Germinal center (tissue), 1 donor: ENCODE measurements at regions not wholly inside any gene's neighbourhood (a gene's known extent, or its start where the extent isn't known, plus 50 kb on each side); places are given as distances from the start of the nearest gene placed in this dataset.
"Not testable (repeated sequence)": the region's sequence is repeated elsewhere in the genome, so short reads cannot be mapped to it uniquely, and the experiment has no call there.

ENCODE experiments used
- DNase-seq: peaks from one replicate; pipeline ENCODE4 v3.0.0; 2012; ENCODE audit warnings: mixed read lengths, low spot score

DNA sequence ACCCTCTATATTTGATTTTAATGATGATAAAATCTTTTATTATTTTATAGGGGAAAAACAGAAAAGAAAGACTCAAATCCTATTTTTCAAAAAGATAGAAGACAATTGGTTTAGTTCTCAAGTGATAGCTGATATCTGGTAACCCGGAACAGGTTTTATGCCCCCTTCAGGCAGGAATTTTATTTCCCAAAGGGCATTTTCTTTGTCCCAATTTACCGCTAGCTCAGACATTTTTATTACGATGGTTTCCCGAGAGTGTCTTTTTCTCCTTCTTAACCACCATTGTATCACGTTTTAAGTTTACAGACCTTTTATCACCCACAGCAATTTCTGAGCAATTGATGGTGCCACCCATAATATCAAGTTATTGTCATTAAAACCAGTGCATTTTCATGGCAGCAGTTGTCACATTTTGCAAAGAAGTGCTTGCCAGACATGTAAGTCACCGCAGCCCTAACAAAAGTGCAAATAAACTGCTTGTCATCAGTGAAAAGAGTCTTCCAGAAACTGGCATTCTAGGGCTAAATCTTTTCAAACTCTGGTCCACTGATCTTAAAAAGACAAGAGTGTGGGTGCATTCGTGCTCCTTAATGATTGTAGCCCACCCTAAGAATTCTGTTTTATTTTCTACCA lies 204.8 kb upstream of the VCX start:
- DNase-seq = no peak

DNA sequence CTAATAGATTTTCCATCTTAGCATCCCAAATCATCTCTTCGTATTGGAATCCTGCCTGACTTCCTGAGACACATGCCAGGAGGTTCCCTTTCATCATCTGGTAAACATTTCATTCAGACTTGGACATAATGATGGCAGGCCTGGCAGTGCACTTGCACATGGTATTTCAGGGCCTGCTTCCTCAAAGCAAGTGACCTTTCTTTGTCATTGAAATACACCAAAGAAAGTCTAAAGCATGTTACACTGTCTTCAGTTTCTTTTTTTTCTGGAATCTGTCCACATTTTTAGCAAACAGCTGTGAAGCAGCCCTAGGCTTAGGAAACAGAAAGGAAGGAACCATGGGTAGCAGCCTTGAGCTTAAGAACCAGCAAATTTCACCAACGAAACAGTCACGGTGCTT lies 205.9 kb upstream of the VCX start:
- no peak for DNase-seq

DNA sequence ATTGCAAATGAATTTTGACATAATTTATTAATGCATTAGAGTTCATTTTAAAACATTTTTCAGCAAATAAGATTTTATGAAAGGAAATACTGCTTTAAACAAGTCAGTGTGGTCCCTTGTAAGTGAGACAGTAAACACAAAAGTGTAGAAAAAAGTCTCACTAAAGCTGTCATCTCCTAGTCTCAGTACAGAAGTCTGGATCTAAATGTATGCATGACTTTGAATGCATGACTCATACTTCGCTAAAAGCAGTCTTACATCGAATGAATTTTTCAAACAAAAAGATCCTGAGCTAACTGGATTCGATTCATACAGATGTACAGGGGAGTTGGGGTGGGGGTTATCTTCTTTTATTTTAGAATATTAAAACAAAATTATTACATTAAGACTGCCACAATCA lies 207.4 kb upstream of the VCX start:
- DNase-seq = no peak

DNA sequence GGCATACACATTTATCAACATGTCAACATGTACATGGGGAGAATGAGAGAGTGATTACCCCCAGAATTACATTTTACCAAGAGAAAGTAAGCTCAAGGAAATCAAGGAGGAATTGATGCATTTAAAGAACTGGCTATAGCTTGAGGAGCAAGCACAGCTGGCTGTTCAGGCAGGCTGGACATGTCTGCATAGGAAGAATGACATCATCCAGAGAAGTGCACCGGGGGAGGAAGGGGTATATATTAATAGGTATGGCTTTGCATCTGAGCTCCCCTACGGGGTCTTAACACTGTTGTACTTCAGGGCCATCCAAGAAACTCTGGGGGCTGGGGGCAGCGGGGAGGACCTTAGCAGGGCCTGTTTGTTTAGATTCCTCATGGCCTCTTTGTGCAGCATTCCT lies 222.4 kb upstream of the VCX start:
- DNase-seq = no peak

DNA sequence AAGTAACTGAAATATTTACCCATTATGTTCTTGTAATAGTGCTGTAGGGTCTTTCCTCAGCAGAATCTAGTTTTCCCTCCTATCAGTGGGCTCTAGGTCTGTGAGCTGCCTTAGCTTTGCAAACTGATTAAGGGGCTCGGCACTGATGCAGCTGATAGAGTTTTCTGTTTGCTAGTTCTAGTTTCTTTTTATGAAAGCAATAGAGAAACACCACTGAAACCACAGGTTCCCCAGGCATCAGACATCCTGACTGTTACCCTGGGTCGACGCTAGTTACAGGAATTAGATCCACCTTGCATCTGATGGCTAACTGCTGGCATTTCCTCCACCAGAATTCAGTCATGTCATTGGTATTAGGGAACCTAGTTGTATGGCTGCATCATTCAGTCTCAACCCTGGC lies 225.0 kb upstream of the VCX start:
- no peak for DNase-seq

DNA sequence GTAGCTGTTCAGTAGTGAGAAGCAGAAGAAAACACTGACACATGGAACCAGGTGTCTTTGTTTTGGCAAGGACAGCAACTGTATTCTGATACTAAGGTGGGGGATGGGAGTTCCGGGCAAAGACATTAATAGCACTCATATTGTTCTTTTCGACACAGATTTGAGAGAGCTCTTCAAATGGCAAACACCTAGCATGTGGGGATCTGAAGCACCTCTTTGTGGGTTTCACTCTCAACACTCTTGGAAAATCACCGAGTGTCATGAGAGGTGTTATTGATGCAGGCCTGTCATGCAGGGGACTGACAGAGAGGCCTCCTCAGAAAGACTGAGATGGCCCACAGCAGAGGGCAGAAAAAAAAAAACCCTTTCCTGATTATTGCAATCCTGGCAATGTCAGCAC lies 228.4 kb upstream of the VCX start:
- no peak for DNase-seq

DNA sequence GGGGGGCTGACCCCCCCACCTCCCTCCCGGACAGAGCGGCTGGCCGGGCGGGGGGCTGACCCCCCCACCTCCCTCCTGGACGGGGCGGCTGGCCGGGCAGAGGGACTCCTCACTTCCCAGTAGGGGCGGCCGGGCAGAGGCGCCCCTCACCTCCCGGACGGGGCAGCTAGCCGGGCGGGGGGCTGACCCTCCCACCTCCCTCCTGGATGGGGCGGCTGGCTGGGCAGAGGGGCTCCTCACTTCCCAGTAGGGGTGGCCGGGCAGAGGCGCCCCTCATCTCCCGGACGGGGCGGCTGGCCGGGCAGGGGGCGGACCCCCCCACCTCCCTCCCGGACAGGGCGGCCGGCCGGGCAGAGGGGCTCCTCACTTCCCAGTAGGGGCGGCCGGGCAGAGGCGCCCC lies 234.3 kb upstream of the VCX start:
- not testable (repeated sequence) for DNase-seq

DNA sequence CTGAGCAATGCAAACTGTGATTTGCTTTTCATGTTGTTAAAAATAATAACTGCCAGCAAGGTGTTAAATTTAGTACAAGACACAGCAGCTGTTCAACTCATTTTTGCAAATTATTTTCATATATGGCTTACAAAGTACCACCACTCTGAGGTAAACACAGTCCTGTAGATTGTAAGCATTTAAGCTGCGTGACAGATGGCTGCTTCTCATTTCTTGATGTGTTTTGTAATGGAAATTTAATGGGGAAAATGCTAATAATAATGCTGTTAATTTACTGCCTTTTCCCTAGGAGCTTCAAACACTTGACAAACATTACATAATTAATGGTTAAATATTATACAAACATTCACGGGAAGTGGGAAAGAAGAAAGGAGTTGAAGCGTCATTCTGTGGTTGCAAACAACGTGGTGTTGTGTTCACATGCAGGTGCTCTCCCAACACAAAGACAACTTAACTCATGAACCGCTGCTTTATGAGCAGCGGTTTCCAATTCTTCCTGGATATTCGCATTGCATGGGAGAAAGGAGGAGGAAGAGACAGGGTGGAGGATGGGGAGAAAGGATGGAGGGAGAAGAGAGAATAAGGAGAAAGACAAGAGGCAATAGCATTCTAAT lies 236.8 kb upstream of the VCX start:
- DNase-seq = peak; percentile 3

DNA sequence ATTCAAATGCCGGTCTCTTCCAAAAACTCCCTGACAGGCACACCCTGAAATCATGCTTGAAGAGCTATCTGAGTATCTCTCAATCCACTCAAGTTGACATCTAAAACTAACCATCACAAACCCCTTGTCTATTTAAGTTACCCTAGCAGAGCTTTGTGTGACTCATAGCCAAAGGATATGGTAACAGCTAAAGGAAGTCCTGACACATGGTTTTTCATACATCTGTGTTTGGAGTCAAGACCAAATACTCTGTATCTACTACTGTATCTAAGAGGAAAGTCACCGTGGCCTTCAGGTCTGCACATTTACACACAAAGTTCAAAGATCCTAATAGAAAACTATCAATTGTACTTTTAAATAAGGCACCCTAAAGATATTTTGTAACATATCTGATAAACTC lies 239.6 kb upstream of the VCX start:
- no peak for DNase-seq

DNA sequence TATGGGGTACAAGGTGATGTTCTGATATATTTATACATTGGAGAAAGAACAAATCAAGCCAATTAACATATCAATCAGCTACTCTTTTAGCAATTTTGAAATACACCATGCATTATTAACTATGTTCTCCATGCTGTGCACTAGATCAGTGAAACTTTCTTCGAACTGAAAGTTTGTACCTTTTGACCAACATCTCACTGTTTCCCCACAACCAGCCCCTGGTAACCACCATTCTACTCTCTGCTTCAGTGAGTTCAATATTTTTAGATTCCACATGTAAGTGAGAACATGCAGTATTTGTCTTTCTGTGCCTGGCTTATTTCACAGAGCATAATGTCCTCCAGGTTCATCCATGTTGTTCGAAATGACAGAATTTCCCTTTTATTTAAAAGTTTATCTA lies 246.1 kb upstream of the VCX start:
- DNase-seq = no peak

DNA sequence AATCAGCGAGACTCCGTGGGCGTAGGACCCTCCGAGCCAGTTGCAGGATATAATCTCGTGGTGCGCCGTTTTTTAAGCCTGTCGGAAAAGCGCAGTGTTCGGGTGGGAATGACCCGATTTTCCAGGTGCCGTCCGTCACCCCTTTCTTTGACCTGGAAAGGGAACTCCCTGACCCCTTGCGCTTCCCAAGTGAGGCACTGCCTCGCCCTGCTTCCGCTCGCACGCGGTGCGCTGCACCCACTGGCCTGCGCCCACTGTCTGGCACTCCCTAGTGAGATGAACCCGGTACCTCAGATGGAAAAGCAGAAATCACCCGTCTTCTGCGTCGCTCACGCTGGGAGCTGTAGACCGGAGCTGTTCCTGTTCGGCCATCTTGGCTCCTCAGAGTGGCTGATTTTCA lies 249.6 kb upstream of the VCX start:
- DNase-seq = not testable (repeated sequence)

DNA sequence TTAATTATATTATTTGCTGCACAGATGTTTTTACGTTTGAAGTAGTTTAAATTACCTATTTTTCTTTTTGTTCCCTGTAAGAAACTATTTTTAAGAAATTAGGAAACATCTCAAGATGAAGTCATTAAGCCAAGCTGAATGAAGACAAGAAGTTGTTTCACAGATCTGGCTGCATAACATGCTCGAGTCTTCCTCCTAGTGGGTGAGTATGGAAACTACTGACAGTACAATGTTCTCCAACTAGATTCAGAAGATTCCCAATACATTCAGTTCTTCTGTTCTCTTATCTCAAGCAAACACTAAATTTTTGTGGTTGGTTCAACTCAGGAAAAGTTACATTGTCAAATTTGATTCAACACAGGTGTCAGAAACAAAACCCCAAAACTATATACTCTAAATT lies 256.8 kb upstream of the VCX start:
- no peak for DNase-seq

DNA sequence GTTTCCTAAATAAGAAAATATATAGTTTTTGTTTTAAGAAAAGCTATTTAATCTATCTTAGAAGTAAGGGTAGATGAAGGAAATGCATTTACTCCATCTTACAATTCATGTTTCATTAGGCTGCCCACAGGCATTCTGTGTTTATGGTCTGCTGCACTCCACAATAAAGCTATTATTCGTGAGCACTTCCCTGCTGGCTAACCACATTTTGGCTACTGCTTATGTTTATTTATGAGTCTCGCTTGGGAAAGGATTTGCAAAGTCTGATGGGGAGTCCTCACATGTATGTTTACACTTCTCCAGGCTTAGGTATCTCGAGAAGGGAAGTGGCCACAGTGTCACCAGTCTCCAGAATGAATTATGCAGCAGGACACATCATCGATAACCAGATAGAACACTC lies 260.8 kb upstream of the VCX start:
- DNase-seq = no peak

DNA sequence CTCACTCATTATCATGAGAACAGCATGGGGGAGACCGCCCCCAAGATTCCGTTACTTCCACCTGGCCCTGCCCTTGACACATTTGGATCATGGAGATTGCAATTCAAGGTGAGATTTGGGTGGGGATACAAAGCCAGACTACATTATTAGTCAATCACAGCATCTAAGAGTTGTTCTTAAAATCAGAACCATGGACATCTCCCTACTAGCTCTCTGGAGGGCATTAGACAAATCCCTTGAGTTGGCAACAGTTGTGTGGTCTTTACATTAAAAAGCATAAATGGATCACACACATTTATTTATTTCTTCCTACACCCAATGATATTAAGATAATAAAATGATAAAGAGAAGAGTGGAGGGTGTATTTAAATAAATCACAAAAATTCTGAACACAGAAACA lies 262.8 kb upstream of the VCX start:
- no peak for DNase-seq

DNA sequence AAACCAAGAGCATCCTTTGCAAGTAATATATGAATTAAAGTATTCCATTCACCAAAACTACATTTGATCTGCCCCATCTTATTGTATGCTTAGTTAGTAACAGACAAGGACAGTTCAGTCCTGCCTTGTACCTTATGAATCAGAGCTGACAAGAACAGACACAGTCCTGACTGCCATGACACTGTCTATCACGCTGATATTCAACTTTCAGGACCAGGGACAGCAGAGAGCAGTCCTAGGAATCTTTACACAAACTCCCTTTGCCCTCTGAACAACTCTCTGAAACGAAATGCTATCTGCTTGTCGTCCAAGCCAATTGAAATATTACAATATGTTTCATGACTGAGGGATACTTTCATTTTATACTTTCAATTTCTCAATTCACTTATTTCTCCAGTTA lies 268.6 kb upstream of the VCX start:
- no peak for DNase-seq

DNA sequence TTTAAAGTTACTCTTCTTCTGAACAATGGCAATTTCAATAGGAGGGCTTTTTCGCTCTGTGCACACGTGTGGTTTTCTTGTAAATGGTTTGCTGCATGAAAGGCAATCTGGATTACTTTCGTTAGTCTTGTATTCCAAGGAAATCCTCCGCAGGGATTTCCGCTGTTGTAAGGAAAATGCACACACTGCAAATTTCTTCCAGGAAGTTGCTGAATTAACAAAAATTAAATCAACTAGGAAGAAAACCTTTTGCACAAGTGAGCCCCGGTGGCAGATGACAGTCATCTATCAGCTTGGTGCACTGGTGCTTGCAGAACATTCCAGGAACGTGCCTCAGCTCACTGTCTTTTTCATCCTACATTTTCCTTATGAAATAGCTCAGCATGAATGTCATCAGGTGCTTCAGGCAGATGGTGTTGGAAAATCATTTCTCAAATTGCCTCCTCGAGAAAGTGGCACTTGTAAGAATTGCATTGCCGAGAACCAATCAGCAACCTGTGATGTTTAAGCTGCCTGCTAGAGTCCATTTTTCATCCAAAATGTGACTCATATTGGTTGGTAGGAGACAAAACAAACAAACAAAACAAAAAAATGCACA lies 272.4 kb upstream of the VCX start:
- no peak for DNase-seq

DNA sequence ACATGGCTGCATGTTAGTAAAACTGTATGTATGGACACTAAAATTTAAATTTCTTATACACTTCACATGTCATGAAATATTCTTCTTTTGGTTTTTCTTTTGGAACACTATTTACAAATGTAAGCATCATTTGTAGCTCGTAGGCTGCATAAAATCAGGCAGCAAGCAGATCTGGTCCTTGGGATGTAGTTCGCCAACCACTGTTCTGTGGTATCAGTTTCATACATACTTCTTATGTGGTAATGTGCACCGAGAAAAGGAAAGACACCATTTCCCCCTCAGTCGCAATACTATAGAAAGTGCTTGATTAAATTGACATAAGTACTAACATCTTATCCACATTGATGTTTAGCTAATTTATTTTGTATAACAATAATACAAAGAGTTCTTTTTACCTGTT lies 274.4 kb upstream of the VCX start:
- DNase-seq = no peak

DNA sequence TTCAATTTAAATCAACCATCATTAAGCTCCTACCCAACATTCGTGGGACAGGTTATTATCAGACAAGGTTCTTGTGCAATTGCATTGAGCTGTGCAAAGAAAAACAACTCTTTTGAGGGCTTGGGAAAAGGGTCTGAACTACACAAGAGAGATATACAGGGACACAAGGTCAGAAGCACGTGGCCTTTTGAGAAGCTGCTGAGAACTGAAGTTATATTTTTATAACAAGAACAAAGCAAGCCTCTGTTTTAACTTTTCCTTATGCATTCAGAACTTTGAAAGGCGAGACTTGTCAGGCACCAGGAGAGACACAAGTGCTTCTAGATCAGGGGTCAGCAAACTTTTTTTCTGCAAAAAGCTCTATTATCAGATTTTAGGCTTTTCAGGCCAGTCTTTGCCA lies 274.8 kb upstream of the VCX start:
- DNase-seq = no peak

DNA sequence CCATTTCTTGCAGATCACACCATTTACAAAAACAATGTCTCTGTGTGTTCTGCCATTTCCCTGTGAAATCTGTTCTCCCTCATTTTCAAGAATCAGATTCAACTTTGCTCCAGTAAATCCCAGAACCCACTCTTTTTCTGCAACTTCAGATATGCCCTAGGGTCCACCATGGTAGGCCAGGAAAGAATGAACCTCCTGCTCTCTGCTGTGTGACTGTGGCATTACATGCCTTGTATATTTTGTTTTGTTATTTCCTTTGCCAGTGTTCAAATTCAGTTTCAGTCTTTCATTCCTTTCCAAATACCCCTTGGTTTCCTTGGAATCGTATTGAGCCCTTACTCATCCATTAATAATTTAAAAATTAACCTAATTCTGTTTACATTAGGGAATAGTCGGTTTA lies 290.2 kb upstream of the VCX start:
- no peak for DNase-seq

DNA sequence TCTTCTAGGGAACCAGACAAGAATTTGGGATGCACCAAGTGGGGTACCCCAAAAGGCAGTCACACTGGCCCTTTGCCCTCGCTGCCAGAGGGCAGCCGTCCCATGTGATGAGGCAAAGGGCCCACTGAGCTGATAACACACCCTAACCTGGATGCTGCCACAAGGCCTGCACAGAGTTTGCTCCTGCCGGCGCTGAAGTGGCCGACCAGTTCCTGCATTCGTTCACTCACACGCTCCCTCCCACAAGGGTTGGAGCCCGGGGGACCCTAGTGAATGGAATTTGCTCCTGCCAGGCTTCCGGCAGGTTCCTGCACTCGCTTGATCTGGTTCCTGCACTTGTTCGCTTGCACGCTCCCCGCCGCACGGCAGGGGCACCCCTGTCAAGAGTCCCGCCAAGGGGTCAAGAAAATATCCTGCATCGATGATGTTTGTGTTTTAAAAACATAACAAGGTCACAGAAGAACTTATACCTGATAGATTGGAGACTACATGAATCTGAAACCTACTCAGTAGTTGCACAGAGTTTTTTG lies 296.4 kb upstream of the VCX start:
- no peak for DNase-seq

DNA sequence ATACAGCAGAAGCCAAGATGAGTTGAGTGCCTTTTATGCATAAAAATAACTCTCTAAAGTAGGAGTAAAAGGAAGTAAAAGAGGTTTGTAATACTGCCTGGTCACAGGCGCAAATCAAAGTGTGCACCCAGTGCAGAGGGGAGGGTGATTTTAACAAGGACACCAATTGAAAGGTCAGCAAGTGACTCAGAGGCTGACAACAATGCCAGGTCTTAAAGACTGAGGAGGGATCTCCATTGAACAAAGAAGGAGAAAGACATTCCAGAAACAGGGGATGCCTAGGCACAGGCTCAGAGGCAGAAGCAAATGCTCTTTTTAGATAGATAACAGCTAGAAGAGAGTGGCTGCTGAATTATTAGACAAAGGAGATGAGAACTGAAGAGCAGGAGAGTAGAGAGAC lies 297.4 kb upstream of the VCX start:
- DNase-seq = no peak

DNA sequence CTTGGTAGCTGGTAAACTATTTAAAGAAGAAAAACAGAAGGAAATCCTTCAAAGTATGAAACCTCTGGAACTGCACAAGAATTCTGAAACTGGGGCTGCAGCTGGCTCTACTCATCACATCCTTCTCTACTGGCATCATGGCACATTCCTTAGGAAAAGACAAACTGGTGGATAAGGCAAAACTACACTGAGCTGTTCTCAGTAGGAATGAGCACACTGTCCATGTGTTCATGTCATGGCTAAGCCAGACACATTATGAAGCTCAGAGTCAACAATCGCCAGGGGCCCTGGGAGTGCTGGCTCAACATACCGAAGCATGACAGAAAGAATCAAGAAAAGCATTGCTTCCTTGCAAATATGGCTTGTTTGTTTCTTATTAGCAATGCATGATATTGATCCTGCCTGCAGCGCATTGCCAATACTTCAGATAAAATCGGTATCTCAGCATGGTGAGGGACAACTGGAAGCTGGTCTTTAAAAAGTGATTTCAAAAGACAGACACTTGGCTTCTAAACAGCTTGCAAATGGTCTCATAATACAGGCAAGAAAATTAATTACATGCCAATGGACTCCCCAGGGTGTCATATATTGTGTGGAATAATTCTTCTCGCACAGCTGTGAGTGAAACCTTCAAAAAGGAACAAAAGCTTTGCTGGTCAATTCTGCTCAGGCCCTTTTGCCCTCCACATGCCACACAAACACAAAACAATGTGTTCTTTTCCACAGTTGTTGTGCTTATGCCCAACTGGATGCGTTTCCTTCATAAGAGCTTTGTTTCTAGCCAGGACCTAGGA lies 300.2 kb upstream of the VCX start:
- DNase-seq = no peak

DNA sequence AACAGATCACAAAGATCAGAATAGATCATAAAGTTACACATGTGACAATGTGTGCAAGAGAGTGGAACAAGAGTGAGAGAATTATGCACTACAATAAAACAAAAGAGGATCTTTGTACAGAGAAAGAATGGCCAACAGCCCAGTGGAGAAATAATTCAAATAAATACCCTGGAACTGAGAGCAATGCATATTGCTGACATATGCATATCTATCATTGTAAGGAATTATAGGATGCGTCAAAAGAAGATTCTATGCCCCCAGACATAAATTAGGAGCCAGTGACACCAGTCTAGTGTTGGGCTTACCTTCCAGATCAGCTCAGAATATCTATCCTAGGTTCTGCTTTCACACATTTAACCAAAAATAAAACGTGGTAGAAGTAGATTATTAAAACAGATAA lies 320.1 kb upstream of the VCX start:
- DNase-seq = no peak
